ENCODE measurements at regions not wholly inside any gene's neighbourhood (a gene's known extent, or its start where the extent isn't known, plus 50 kb on each side); places are given as distances from the start of the nearest gene placed in this dataset.

GRCh38 chr18:42414756-42415454 is 459.9 kb downstream of the PIK3C3 start:
- TF ChIP-seq CTCF (IDR thresholded peaks at IDR 0.05) = no peak
- no peak for TF ChIP-seq POLR2A (IDR thresholded peaks at IDR 0.05)
- peak in 1 of 2 donors; percentile 25 for DNase-seq (ENCODE audit: low spot score in 2 of 2)
- intact Hi-C loops (cut with DNase I; ENCODE audit: low total_unique reads) = loop anchor here (5.0 kb wide), 1 partner anchor 593 kb away; no protein-coding TSS in a partner anchor
- 45 to 71% methylated on average over 7 of the region's 7 CpGs for WGBS, 2 donors
- no peak overlapping the region for H3K4me3 ChIP-seq (ENCODE audit: low read depth, poor library complexity, severe bottlenecking)

GRCh38 chr18:42417189-42417588 is 462.2 kb downstream of the PIK3C3 start:
- no peak for TF ChIP-seq POLR2A (IDR thresholded peaks at IDR 0.05)
- TF ChIP-seq CTCF (IDR thresholded peaks at IDR 0.05) = no peak
- H3K4me3 ChIP-seq (ENCODE audit: low read depth, poor library complexity, severe bottlenecking) = no peak overlapping the region
- intact Hi-C loops (cut with DNase I; ENCODE audit: low total_unique reads) = no loop called here
- 81 to 84% methylated on average over 5 of the region's 5 CpGs for WGBS, 2 donors
- no peak for DNase-seq (ENCODE audit: low spot score in 2 of 2)

DNA sequence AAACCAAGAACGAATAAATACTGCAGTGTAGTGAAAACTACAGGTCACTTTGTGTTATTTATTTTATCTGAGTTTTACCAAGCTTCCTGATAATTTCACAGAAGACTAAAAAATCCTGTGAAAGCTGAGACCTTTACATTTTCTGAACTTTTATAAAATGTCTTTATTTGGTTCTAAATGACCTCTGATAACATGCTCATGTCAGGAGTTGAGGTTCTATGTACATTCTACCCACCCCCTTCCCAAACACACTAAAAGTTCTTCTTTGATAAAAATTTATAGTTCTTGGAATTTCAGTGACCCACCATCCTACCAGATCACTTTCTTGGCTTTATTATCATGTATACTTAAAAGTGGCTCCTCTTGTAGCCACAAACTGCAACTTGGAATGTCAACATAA is 463.1 kb downstream of the PIK3C3 start:
- no peak for DNase-seq (ENCODE audit: low spot score in 2 of 2)
- TF ChIP-seq POLR2A (IDR thresholded peaks at IDR 0.05) (no peak), CTCF (IDR thresholded peaks at IDR 0.05) (no peak)
- WGBS, 2 donors = 58 to 64% methylated on average over 1 of the region's 1 CpG
- no peak overlapping the region for H3K4me3 ChIP-seq (ENCODE audit: low read depth, poor library complexity, severe bottlenecking)
- intact Hi-C loops (cut with DNase I; ENCODE audit: low total_unique reads) = no loop called here

GRCh38 chr18:42425025-42425424 is 470.0 kb downstream of the PIK3C3 start:
- DNase-seq (ENCODE audit: low spot score in 2 of 2) = no peak
- no peak overlapping the region for H3K4me3 ChIP-seq (ENCODE audit: low read depth, poor library complexity, severe bottlenecking)
- no peak for TF ChIP-seq POLR2A (IDR thresholded peaks at IDR 0.05)
- TF ChIP-seq CTCF (IDR thresholded peaks at IDR 0.05) = no peak
- intact Hi-C loops (cut with DNase I; ENCODE audit: low total_unique reads) = no loop called here

DNA sequence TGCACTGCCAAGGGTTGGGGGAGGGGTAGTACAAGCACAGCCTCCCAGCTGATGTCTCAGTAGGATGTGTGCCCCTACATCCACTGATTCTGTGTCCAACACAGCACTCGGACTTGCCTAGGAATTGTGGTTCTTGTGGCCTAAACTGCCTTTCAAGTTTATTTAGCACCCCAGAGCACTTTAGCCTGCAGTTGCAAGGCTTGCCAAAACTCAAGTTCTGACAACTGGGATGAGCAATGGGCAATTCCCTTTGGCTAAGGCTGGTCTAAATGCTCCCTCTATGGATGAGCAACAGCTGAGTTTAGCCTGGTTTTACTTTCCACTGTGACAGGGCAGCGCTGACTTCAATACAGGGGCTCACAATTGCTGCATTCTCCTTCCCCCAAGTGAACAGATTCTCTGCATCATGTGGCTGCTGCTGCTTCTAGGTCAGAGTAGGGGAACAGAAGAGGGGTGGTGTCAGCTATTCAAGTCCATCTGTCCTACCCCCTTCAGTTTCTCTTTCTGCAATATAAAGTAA is 471.5 kb downstream of the PIK3C3 start:
- TF ChIP-seq CTCF (IDR thresholded peaks at IDR 0.05) (no peak), POLR2A (IDR thresholded peaks at IDR 0.05) (no peak)
- intact Hi-C loops (cut with DNase I; ENCODE audit: low total_unique reads) = no loop called here
- 55 to 70% methylated on average over 2 of the region's 2 CpGs for WGBS, 2 donors
- H3K4me3 ChIP-seq (ENCODE audit: low read depth, poor library complexity, severe bottlenecking) = no peak overlapping the region
- DNase-seq (ENCODE audit: low spot score in 2 of 2) = no peak

DNA sequence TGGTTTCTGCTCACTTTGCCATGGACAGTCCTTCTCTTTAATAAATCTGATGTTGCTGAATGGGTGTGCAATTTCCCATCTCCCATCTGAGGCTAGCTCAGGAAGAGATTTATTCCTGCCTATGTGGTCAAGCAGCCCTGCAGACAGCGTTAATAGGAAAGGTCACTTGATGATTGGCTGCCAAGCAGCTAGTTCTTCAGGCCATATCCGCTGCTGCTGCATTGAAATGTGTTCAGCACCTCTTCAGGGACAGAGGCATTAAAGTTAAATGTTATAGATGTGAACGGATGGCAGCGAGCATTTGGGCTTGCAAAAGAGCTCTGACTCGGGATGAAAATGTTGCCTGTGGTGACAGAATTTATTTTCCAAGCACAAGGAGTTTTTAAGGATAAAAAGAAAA is 474.2 kb downstream of the PIK3C3 start:
- 39 to 55% methylated on average over 5 of the region's 5 CpGs for WGBS, 2 donors

More for the DNA sequence above, 474.2 kb downstream of the PIK3C3 start:
- intact Hi-C loops (cut with DNase I; ENCODE audit: low total_unique reads) = no loop called here
- no peak overlapping the region for H3K4me3 ChIP-seq (ENCODE audit: low read depth, poor library complexity, severe bottlenecking)
- TF ChIP-seq POLR2A (IDR thresholded peaks at IDR 0.05) (no peak), CTCF (IDR thresholded peaks at IDR 0.05) (no peak)
- DNase-seq (ENCODE audit: low spot score in 2 of 2) = no peak
